ENCODE measurements at regions not wholly inside any gene's neighbourhood (a gene's known extent, or its start where the extent isn't known, plus 50 kb on each side); places are given as distances from the start of the nearest gene placed in this dataset.

- POLR2A ChIA-PET: no interaction called here
- no peak for DNase-seq (ENCODE audit: extremely low spot score)
- CTCF ChIA-PET: no interaction called here
These were observed 95.7 kb upstream of the SOX5 start for GRCh38 chr12:24044941-24045703.

GRCh38 chr12:24042651-24043050 is 93.2 kb upstream of the SOX5 start:
- DNase-seq (ENCODE audit: extremely low spot score): no peak
- CTCF ChIA-PET: no interaction called here

More at GRCh38 chr12:24044941-24045703, 95.7 kb upstream of the SOX5 start:
- TF ChIP-seq NFRKB (IDR thresholded peaks at IDR 0.05) (no peak), CTBP1 (IDR thresholded peaks at IDR 0.05; ENCODE audit: borderline replicate concordance) (no peak), FOXM1 (IDR thresholded peaks at IDR 0.05; ENCODE audit: borderline replicate concordance) (no peak), ZNF384 (IDR thresholded peaks at IDR 0.05) (no peak), L3MBTL2 (conservative IDR thresholded peaks at IDR 0.05) (no peak), BHLHE40 (IDR thresholded peaks at IDR 0.05; ENCODE audit: borderline replicate concordance) (no peak), TARDBP (IDR thresholded peaks at IDR 0.05) (no peak), LEF1 (IDR thresholded peaks at IDR 0.05; ENCODE audit: borderline replicate concordance) (no peak), SP1 (IDR thresholded peaks at IDR 0.05) (no peak), ARNT (IDR thresholded peaks at IDR 0.05) (no peak), PKNOX1 (IDR thresholded peaks at IDR 0.05) (no peak)

GRCh38 chr12:24039113-24039525 is 89.6 kb upstream of the SOX5 start:
- no peak for DNase-seq (ENCODE audit: extremely low spot score)
- CTCF ChIA-PET: no interaction called here
- TF ChIP-seq LEF1 (IDR thresholded peaks at IDR 0.05; ENCODE audit: borderline replicate concordance) (no peak), HDGF (IDR thresholded peaks at IDR 0.05; ENCODE audit: borderline replicate concordance) (no peak), TARDBP (IDR thresholded peaks at IDR 0.05) (no peak), ARNT (IDR thresholded peaks at IDR 0.05) (no peak), PKNOX1 (IDR thresholded peaks at IDR 0.05) (no peak), SP1 (IDR thresholded peaks at IDR 0.05) (no peak), ELF4 (IDR thresholded peaks at IDR 0.05) (no peak), FOXK2 (IDR thresholded peaks at IDR 0.05) (no peak), NFRKB (IDR thresholded peaks at IDR 0.05) (no peak), FOXM1 (IDR thresholded peaks at IDR 0.05; ENCODE audit: borderline replicate concordance) (no peak), BHLHE40 (IDR thresholded peaks at IDR 0.05; ENCODE audit: borderline replicate concordance) (no peak), FOXA1 (IDR thresholded peaks at IDR 0.05) (no peak), SUZ12 (IDR thresholded peaks at IDR 0.05) (no peak), CTBP1 (IDR thresholded peaks at IDR 0.05; ENCODE audit: borderline replicate concordance) (no peak), ZNF384 (IDR thresholded peaks at IDR 0.05) (no peak)
- POLR2A ChIA-PET: no interaction called here

More at GRCh38 chr12:24042651-24043050, 93.2 kb upstream of the SOX5 start:
- TF ChIP-seq ZNF384 (IDR thresholded peaks at IDR 0.05) (no peak), FOXM1 (IDR thresholded peaks at IDR 0.05; ENCODE audit: borderline replicate concordance) (no peak), HDGF (IDR thresholded peaks at IDR 0.05; ENCODE audit: borderline replicate concordance) (no peak), ELF4 (IDR thresholded peaks at IDR 0.05) (no peak), L3MBTL2 (conservative IDR thresholded peaks at IDR 0.05) (no peak), CTBP1 (IDR thresholded peaks at IDR 0.05; ENCODE audit: borderline replicate concordance) (no peak), PKNOX1 (IDR thresholded peaks at IDR 0.05) (no peak), FOXA1 (IDR thresholded peaks at IDR 0.05) (no peak), SP1 (IDR thresholded peaks at IDR 0.05) (no peak)
- POLR2A ChIA-PET: no interaction called here

- CTCF ChIA-PET: interaction anchor here (0.6 kb wide), 1 partner anchor 90 kb away, joined by 3 read pairs; no protein-coding TSS in a partner anchor
- POLR2A ChIA-PET: no interaction called here
- DNase-seq (ENCODE audit: extremely low spot score): no peak
- no peak for TF ChIP-seq HDGF (IDR thresholded peaks at IDR 0.05; ENCODE audit: borderline replicate concordance)
- no peak for TF ChIP-seq FOXK2 (IDR thresholded peaks at IDR 0.05)
- TF ChIP-seq TARDBP (IDR thresholded peaks at IDR 0.05): no peak
- no peak for TF ChIP-seq PKNOX1 (IDR thresholded peaks at IDR 0.05)
- TF ChIP-seq ARNT (IDR thresholded peaks at IDR 0.05): no peak
- TF ChIP-seq LEF1 (IDR thresholded peaks at IDR 0.05; ENCODE audit: borderline replicate concordance): no peak
- TF ChIP-seq SUZ12 (IDR thresholded peaks at IDR 0.05): no peak
- no peak for TF ChIP-seq L3MBTL2 (conservative IDR thresholded peaks at IDR 0.05)
- TF ChIP-seq NFRKB (IDR thresholded peaks at IDR 0.05): no peak
- TF ChIP-seq FOXM1 (IDR thresholded peaks at IDR 0.05; ENCODE audit: borderline replicate concordance): no peak
- no peak for TF ChIP-seq CTBP1 (IDR thresholded peaks at IDR 0.05; ENCODE audit: borderline replicate concordance)
- TF ChIP-seq SP1 (IDR thresholded peaks at IDR 0.05): no peak
- TF ChIP-seq BHLHE40 (IDR thresholded peaks at IDR 0.05; ENCODE audit: borderline replicate concordance): no peak
- TF ChIP-seq FOXA1 (IDR thresholded peaks at IDR 0.05): no peak
These were observed 88.9 kb upstream of the SOX5 start for GRCh38 chr12:24038211-24038997.
